ENCODE measurements at regions not wholly inside any gene's neighbourhood (a gene's known extent, or its start where the extent isn't known, plus 50 kb on each side); places are given as distances from the start of the nearest gene placed in this dataset.

GRCh38 chr6:90898763-90899162 lies 311.9 kb upstream of the MAP3K7 start:
- no peak for TF ChIP-seq CTCF (optimal IDR thresholded peaks at IDR 0.05 in 1 of 3, IDR thresholded peaks at IDR 0.05 in 1 of 3, conservative IDR thresholded peaks at IDR 0.05 in 1 of 3; ENCODE audit: extremely low read depth in 1 of 3, insufficient read depth in 2 of 3, low read length in 3 of 3)
- no peak for TF ChIP-seq EZH2 (IDR thresholded peaks at IDR 0.05; ENCODE audit: low read length)

All from keratinocyte (primary cell).